ENCODE measurements at regions not wholly inside any gene's neighbourhood (a gene's known extent, or its start where the extent isn't known, plus 50 kb on each side); places are given as distances from the start of the nearest gene placed in this dataset.
"Not testable (repeated sequence)": the region's sequence is repeated elsewhere in the genome, so short reads cannot be mapped to it uniquely, and the experiment has no call there.

DNA sequence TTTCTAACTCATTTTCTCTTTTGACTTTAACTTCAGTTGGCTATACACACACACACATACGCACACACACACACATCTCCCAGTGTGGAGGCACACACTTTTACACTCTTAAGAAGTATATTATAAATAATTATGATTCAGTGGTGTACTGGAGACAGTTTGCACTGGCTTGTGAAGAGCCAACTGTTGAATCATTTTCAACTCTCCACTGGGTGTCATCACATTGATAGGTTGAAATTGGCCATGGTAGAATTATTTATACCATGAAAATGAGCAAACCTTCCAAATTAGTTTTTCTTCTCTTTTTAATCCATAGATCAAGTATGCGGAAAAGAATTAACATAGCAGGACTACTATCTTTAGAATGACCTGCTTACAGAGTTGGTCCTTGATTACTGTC, 407.1 kb downstream of the BMP2 start:
- H3K27ac ChIP-seq: no peak overlapping the region
- H3K4me2 ChIP-seq: no peak overlapping the region
- TF ChIP-seq TP53 (CRISPR knock-in tag; IDR thresholded peaks at IDR 0.05) (no peak), ESRRA (IDR thresholded peaks at IDR 0.05; ENCODE audit: borderline replicate concordance, low read length) (no peak), CEBPB (IDR thresholded peaks at IDR 0.05) (no peak), POLR2AphosphoS2 (conservative IDR thresholded peaks at IDR 0.05; ENCODE audit: low read length) (no peak), BHLHE40 (IDR thresholded peaks at IDR 0.05; ENCODE audit: low read depth, low read length) (no peak), JUNB (IDR thresholded peaks at IDR 0.05) (no peak), ZNF302 (CRISPR knock-in tag; IDR thresholded peaks at IDR 0.05) (no peak), CBX2 (IDR thresholded peaks at IDR 0.05; ENCODE audit: borderline replicate concordance, low read depth) (no peak), KDM1A (IDR thresholded peaks at IDR 0.05; ENCODE audit: low read depth) (no peak), MYC (IDR thresholded peaks at IDR 0.05; ENCODE audit: borderline replicate concordance, low read length) (no peak), CBX8 (IDR thresholded peaks at IDR 0.05) (no peak), HOXA7 (CRISPR knock-in tag; IDR thresholded peaks at IDR 0.05) (no peak), NPAS2 (CRISPR knock-in tag; IDR thresholded peaks at IDR 0.05; ENCODE audit: borderline replicate concordance) (no peak), RAD21 (conservative IDR thresholded peaks at IDR 0.05 in 1 of 2, IDR thresholded peaks at IDR 0.05 in 1 of 2) (no peak), MAFK (IDR thresholded peaks at IDR 0.05; ENCODE audit: partially characterized antibody) (no peak)
- TF ChIP-seq, protein P1, sequence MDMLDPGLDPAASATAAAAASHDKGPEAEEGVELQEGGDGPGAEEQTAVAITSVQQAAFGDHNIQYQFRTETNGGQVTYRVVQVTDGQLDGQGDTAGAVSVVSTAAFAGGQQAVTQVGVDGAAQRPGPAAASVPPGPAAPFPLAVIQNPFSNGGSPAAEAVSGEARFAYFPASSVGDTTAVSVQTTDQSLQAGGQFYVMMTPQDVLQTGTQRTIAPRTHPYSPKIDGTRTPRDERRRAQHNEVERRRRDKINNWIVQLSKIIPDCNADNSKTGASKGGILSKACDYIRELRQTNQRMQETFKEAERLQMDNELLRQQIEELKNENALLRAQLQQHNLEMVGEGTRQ (IDR thresholded peaks at IDR 0.05): no peak
- TF ChIP-seq, protein P2, sequence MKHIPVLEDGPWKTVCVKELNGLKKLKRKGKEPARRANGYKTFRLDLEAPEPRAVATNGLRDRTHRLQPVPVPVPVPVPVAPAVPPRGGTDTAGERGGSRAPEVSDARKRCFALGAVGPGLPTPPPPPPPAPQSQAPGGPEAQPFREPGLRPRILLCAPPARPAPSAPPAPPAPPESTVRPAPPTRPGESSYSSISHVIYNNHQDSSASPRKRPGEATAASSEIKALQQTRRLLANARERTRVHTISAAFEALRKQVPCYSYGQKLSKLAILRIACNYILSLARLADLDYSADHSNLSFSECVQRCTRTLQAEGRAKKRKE (CRISPR knock-in tag; IDR thresholded peaks at IDR 0.05; ENCODE audit: low read depth): no peak
- TF ChIP-seq, protein P3, sequence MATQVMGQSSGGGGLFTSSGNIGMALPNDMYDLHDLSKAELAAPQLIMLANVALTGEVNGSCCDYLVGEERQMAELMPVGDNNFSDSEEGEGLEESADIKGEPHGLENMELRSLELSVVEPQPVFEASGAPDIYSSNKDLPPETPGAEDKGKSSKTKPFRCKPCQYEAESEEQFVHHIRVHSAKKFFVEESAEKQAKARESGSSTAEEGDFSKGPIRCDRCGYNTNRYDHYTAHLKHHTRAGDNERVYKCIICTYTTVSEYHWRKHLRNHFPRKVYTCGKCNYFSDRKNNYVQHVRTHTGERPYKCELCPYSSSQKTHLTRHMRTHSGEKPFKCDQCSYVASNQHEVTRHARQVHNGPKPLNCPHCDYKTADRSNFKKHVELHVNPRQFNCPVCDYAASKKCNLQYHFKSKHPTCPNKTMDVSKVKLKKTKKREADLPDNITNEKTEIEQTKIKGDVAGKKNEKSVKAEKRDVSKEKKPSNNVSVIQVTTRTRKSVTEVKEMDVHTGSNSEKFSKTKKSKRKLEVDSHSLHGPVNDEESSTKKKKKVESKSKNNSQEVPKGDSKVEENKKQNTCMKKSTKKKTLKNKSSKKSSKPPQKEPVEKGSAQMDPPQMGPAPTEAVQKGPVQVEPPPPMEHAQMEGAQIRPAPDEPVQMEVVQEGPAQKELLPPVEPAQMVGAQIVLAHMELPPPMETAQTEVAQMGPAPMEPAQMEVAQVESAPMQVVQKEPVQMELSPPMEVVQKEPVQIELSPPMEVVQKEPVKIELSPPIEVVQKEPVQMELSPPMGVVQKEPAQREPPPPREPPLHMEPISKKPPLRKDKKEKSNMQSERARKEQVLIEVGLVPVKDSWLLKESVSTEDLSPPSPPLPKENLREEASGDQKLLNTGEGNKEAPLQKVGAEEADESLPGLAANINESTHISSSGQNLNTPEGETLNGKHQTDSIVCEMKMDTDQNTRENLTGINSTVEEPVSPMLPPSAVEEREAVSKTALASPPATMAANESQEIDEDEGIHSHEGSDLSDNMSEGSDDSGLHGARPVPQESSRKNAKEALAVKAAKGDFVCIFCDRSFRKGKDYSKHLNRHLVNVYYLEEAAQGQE (IDR thresholded peaks at IDR 0.05): no peak
- TF ChIP-seq, protein P4, sequence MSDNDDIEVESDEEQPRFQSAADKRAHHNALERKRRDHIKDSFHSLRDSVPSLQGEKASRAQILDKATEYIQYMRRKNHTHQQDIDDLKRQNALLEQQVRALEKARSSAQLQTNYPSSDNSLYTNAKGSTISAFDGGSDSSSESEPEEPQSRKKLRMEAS (IDR thresholded peaks at IDR 0.05): no peak
- TF ChIP-seq, protein P5, sequence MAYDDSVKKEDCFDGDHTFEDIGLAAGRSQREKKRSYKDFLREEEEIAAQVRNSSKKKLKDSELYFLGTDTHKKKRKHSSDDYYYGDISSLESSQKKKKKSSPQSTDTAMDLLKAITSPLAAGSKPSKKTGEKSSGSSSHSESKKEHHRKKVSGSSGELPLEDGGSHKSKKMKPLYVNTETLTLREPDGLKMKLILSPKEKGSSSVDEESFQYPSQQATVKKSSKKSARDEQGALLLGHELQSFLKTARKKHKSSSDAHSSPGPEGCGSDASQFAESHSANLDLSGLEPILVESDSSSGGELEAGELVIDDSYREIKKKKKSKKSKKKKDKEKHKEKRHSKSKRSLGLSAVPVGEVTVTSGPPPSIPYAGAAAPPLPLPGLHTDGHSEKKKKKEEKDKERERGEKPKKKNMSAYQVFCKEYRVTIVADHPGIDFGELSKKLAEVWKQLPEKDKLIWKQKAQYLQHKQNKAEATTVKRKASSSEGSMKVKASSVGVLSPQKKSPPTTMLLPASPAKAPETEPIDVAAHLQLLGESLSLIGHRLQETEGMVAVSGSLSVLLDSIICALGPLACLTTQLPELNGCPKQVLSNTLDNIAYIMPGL (CRISPR knock-in tag; IDR thresholded peaks at IDR 0.05; ENCODE audit: borderline replicate concordance): no peak
- WGBS (ENCODE audit: missing lambda C conversion rate): 43% methylated on average over 2 of the region's 2 CpGs
- H3K4me3 ChIP-seq: no peak overlapping the region
- DNase-seq (ENCODE audit: low read depth in 1 of 2, low spot score in 1 of 2): no peak
- H3K4me1 ChIP-seq: no peaks in the 10 kb centered on the region
- ChIA-PET POLR2A (no interaction called here), CTCF (interaction anchor here (1.2 kb wide), 1 partner anchor 13 kb away, joined by 3 read pairs; no protein-coding TSS in a partner anchor)
- no peak for FAIRE-seq
- peaks cover 8% of the 10 kb centered on the region; the same call in 2 of the 3 replicates for H3K9me3 ChIP-seq
- no peak for ATAC-seq

DNA sequence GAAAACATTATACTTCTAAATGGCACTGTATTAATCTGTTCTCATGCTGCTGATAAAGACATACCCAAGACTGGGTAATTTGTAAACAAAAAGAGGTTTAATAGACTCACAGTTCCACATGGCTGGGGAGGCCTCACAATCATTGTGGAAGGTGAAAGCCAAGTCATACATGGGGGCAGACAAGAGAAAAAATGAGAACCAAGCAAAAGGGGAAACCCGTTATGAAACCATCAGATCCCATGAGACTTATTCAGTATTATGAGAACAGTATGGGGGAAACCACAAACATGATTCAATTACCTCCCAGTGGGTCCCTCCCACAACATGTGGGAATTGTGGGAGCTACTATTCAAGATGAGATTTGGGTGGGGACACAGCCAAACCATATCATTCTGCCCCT, 408.3 kb downstream of the BMP2 start:
- FAIRE-seq: not testable (repeated sequence)

More for the DNA sequence above, 408.3 kb downstream of the BMP2 start:
- H3K9me3 ChIP-seq; DNase-seq (ENCODE audit: low read depth in 1 of 2, low spot score in 1 of 2); CTCF ChIA-PET; POLR2A ChIA-PET; H3K4me2 ChIP-seq; ATAC-seq; H3K4me1 ChIP-seq; H3K4me3 ChIP-seq; H3K27ac ChIP-seq: not testable (repeated sequence)
- WGBS (ENCODE audit: missing lambda C conversion rate): 3% methylated on average over 1 of the region's 1 CpG

All from A549 (cell line).